HG03571 (cell line): ENCODE measurements at regions not wholly inside any gene's neighbourhood (a gene's known extent, or its start where the extent isn't known, plus 50 kb on each side); places are given as distances from the start of the nearest gene placed in this dataset.

Experiments
- ATAC-seq: cut with Tn5 transposase; IDR thresholded peaks from one replicate; pipeline ENCODE4 v1.9.1; 2021; ENCODE audit not compliant: unreplicated experiment

DNA sequence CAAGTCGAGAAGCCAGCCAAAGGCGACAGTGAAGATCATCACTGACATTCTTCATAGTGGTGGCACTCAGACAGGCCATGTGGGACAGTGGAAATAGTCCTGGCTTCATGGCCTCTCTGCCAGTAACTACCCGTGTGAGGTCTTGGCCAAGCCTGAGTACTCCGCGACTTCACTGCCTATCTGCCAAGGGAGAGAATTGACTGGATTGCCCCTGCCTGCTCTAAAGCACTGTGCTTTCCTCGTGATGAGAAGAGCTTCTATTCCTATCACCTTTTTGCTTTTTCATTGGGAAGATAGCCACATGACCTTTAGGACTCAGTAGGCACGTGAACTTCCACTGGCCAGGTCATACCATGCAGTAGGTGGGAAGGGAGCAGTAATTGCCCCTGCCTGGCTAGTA, 239.3 kb downstream of the HAUS1 start:
- no peak for ATAC-seq

DNA sequence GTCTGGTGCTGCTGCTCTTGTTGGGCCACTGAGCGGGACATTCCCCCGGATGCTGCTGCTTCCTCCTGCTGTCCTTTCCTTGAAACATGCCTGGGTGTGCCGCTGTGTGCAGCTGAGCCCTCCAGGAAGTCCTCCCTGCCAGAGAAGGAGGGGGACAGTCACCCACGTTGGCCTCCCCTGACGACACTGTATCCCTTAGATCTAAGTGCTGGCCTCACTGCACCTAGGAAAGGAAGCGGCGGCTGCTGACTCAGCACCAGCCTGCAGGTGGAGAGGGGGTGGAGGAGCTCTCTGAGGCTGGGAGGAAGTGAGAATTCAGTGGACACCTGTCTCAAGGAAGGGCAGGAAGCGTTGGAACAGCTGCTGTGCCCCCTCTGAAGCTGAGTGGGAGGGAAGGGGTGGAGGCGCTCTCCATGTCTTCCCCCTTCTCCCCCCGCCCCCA, 239.8 kb downstream of the HAUS1 start:
- peak; percentile 70 for ATAC-seq

DNA sequence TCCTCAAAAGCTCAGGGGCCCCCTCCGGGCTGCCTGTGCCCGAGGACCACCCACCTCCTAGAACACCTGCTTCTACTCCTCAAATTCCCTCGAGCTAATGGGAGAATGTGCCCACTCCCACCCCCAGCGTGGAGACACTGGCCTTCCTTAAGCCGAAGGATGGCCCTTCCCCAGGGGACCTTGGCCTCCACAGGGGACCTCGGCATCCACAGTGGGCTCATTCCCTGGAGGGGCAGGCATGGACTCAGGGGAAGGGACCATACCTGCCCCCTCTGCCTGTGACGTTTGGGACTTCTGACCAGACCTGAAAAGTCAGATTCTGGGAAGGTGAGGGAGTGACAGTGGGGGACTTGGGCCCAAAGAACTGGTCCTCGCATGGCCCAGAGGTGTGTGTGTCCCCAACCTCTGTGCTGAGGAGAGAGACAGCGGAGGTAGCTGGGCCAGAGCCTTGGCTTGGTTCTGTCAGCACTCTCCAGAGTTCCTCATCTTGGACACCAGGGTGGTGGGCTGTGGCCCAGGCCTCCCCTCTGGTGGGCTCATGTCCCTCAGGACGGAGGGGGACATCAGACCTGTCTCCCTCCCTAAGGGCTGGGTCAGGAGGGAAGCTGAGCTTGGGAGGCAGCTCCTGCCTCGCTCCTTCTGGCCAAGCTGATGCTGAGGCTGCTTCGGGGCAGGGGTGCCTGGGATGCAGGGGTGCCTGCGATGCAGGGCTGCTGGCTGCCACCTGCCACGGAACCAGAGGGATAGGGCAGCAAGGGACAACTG, 240.4 kb downstream of the HAUS1 start:
- ATAC-seq, result no peak

DNA sequence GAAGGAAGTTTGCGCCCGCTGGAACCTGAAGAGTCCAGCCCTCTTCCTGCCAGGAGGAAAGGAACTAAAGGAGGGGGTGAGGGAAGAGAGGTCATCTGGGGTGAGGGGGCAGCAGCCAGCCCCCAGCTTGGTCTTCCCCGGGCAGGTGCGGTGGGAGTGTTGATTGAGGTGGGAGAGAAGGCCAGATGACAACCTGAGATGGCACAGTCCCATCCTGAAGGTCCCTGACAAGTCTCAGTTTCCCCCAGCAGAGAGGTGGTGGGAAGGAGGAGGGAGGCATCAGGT, 240.9 kb downstream of the HAUS1 start:
- no peak for ATAC-seq

DNA sequence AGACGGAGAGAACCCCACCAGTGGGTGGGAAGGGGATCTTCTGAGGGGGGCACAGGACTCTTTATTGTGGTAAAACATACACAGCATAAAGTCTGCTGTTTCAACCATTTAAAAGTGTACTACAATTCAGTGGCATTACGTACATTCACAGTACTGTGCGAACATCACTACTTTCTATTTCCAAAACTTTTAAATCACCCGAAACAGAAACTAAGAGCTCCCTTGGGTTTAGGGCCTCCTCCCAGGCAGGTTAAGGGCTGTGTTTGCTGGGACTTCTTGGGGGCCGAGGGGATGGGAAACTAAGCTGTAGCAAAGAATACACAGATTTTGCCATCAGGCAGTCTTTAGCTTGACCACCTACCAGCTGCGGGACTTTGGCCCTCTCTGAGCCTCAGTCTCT, 242.0 kb downstream of the HAUS1 start:
- no peak for ATAC-seq

DNA sequence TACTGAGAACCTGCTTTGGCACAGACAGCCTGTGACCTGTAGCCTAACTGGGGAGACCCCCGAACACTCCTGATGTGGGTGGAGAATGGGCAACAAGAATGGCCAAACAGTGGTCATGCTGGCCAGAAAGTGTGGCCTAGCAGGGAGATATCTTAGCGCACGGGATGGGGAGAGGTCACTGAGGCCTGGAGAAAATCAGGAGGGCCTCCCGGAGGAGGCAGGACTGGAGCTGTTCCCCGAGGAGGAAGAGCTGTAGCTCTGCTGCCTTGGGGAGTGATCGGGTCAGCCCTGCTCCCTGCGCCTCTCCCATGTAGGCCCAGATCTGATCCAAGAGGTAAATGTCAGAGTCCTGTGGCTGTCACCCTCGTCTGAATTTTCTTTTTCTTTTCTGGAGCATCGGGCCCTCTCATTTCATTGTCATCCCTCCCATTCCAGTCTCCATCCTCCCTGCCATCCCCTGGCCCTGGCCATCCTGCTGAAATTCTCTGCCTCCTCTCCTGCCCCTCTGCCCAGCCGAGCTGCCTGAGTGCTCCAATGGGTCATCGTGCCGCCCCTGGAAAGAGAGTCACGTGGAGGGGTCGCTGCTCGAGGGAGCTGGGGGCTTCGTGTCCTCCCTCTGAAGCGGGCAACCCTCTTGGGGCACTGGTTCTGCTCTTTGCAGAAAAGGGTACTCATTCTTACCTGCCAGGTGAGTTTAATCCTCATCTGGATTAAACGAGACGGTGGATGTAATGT, 242.9 kb downstream of the HAUS1 start:
- ATAC-seq, result no peak

DNA sequence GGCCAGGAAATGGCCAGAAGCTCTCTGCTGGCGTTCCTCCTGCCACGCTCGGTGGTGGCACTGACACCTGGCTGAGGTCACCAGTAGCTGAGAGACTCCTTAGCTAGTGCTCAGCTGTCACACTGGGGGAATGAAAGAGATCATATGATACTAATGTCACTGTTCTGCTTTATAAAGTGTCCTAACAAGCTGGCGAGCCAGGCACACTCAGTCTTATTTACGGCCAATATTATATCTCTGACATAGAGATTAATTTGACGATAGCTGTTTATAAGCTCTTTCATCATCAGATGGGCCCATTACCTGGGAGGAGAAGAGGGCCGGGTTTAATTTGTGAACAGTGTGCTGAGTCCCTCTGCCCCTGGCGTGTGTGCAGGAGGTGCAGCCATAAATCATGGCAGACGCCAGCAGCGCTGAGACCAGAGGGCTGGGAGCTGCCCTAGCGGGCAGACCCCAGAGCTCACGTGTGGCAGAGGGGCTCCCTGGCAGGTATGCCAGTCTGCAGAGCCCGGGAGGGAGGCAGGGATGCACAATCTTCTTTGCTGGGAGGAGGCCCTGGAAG, 246.5 kb downstream of the HAUS1 start:
- ATAC-seq, result no peak

DNA sequence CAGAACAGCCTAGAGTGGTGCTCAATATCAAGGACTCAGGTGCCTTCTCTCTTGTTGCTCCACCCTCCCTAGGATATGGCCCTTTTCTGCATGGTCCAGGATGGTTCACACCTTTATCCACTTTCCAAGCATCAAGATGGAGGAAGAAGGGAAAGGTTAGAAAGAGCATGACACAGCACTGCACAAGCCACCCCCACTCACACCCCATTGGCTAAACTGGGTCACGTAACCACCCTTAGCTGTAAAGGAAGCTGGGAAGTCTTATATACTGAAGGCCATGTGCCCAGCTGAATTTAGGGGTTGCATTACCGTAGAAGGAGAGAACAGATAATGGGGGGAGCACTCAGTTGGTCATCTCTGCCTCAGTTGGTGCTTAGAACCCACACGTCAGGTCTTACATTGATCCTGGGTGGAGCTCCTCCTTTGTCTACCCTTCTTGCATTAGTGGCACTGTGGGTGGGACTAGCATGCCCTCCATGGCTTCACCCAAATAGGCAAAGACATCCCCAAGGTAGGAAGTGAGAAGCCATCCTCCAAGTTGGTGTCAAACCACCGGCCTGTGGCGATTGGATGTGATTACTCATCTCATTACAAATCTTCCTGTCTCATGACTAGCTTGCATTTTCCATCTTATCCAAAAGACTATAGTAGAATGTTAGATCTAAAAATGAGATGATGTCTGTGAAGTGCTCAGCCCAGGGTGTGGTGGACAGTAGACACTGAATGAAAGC, 248.5 kb downstream of the HAUS1 start:
- ATAC-seq, result no peak

DNA sequence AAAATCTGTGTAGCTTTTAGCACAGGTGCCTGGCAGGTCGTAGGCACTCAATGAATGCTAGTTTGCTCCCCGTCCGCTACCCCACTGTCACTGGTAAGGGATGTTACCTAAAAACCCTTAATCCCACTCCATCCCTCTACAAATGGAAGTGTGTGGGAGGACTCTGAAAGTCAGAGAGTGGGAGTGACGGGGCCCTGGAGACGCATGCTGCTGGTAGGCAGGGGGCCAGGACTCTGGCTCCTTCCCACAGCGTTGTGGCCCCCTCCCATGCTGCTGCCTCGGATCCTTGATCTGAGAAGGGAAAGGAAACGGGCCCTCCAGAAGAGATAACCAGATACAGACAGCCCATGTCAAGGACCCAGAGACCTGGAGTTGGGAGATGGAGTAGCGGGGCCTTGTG, 249.3 kb downstream of the HAUS1 start:
- ATAC-seq, result no peak

DNA sequence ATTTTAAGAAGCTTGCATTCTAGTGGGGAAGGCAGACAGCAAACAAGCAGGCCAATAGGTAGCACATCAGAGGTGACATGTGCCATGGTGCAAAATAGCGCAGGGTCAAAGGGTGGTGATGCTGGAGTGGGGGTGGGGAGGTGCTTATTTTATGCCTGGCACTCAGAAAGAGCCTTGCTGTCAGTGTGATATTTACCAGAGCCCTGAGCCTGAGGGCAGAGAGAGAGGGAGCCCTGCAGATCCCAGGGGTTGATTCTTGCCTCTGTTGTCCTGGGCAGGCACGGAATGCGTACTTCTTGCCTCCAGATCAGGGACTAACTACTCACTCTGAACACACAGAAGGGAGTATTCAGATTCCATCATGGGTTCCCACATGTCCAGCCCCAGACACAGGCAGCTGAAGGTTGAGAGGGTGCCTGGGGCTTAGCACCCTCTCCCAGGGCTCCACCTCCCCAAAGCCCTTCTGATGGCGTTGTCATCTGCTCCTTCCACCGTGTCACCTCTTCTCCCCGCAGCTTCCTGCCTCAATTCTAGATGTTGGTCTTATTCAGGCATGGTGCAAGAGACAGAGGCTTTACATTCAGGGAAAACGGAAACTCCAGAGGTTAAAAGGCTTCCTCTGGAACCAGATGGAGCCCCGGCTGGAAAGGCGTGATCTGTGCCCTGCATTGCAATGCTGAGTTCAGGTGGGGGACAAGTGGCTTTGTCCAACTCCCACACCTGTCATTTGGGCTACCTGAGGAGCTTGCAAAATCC, 252.3 kb downstream of the HAUS1 start:
- ATAC-seq, result no peak

DNA sequence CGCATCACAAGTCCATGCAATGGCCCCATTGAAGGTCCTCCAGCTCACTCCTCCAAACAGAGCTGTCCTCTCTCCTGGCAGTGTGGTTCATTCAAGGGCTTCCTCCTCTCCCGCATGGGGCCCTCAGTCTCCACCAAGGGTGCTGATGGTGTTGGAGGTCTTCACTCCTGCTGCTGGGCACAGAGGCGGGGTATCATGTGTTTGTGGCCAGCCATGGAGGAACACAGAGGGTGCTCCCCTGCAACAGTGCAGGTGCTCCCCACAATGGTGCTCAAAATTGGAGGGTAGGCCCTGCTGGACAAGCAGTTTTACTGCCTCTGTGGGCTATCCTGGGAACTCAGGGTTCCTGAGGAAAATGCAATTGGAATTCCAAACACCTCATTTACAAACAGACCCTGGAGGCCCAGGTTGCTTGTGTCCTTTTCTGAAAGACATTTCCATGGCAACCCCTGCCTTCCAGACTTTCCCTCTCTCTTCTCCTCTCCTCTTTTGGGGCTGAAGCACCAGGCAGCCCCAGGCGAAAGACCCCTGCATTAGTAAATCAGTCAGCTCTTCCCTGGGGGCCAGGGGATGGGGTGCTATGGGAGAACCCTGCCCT, 256.0 kb downstream of the HAUS1 start:
- no peak for ATAC-seq

DNA sequence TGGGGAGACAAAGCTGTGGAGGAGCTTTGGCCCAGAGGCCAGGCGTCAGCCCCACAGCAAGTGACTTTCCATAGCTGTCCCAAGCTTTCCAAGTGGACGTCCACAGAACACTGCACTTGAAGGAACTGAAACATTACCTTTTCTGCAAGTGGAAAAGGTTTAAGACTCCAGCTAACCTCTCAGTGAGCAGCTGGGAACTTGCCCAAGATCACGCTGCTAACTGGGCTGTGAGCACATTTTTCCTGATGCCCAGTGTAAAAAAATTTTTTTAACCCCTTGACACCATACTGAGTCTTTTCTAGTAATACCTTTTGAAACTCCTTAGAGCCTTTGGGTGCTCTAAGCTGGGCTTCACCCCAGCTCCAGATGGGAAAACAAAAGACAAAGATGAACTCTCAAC, 256.7 kb downstream of the HAUS1 start:
- no peak for ATAC-seq

DNA sequence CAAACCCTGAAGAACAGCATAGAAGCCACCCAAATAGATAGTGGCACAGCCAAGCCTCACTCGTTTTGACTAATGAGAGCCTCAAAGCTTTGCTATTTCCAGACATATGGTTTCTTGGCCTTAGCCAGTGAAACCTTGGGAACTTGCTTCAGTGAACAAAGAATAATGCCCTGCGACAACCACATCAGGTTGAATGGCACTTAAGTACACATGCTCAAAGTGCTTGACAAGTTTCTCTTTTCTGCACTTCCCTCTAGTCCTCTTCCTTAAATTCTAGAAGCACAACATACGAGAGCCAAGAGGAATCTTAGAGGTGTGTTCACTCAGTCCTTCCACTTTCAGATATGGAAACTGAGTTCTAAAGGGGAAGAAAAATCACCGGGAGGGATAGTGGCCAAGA, 258.3 kb downstream of the HAUS1 start:
- no peak for ATAC-seq

DNA sequence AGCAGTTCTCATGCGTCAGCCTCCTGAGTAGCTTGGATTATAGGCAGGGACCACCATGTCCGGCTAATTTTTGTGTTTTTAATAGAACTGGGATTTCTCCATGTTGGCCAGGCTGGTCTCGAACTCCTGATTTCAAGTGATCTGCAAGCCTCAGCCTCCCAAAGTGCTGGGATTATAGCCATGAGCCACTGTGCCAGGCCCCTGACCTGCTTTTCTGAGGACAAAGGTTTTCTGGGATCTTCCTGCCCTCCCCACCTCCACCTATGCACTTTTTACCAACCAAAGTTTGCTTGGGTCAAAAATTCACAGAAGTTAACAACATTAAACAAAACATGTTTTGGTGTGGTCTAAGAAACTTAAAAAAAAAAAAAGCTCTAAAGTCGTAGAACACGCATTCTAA, 259.9 kb downstream of the HAUS1 start:
- no peak for ATAC-seq

DNA sequence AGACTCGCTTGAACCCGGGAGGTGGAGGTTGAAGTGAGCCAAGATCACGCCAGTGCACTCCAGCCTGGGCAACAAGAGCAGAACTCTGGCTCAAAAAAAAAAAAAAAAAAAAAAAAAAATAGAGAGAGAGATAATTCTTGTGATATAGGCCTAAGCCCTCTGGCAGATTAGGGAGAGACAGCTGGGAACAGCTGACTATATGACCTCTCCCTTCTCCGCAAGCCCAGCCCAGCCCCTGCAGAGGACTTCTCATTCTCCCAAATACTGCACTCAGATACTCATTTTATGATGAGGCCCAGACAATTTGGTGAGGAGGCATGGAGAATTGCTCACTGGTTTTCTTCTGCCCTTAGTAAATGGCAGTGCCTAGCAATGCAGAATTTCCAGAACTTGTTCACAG, 262.0 kb downstream of the HAUS1 start:
- no peak for ATAC-seq

DNA sequence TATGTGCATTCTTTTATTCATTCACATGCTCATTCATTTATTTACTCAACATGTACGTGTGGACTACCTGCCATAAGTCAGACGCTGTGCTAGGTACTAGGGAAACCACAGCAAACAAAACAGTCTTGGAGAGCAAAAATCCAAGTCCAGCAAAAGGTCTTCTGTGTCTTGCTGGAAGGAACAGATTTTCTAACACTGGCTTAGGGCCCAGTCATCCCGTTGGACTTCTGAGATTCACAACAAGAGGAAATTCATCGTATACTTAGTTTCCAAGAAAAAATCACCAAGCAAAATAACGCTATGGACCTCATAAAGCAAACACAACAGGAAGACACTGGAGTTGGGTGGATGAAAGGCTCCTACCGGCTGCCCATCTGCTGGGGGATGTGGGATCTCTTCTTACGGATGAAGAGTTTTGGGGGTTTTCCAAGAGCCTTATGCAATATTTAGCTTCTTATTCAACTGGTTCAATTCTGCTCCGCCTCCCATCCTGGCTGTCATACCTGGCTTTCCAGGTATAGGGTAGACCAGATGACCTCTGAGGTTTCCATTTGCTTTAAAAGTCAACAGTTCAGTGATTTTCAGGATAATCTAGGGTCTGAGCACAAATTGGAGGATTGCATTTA, 262.7 kb downstream of the HAUS1 start:
- ATAC-seq, result no peak

DNA sequence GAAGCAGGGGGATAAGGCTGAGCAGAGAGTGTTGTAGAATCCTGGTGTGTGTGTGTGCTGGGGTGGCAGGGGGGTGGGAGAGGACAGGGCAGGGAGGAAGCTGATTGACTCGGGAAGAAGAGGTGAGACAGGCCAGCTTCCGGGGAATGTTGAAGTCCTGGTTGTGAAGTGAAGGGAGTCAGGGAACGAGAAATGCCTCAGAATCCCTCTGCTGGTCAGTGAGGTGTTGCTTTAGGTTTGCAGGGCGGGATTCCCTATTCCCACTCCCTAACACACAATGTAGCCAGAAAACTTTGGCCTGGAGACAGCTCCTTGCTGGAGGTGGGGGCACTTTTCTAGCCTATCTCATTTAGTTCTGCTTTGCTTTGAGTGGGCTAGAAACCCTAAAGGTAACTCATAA, 265.1 kb downstream of the HAUS1 start:
- no peak for ATAC-seq

DNA sequence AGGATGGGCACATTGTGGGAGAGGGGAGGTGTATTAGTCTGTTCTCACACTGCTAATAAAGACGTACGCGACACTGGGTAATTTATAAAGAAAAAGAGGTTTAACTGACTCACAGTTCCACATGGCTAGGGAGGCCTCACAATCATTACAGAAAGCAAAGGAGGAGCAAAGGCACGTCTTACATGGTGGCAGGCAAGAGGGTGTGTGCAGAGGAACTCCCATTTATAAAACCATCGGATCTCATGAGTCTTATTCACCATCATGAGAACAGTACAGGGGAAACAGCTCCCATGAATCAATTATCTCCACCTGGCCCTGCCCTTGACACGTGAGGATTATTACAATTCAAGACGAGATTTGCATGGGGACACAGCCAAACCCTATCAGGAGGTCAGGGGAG, 266.7 kb downstream of the HAUS1 start:
- ATAC-seq, result no peak

DNA sequence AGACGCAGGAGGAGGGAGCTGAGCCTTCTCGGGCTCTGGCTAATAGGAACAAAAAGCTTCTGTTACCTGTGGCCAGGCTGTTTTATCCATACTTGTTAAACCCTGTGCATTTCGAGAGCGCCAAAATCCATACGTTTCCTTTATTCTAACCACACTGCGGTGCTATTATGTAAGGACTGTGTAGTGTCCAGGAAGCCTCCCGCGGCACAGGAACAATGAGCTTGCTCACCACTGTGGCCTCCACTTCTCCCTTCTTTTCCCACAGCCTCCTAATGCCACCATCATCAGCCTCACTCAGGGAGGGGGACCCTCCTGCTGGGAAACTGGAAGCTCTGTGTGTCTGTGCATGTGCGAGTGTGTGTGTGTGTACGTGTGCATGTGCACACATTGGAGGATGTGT, 268.5 kb downstream of the HAUS1 start:
- ATAC-seq, result no peak

DNA sequence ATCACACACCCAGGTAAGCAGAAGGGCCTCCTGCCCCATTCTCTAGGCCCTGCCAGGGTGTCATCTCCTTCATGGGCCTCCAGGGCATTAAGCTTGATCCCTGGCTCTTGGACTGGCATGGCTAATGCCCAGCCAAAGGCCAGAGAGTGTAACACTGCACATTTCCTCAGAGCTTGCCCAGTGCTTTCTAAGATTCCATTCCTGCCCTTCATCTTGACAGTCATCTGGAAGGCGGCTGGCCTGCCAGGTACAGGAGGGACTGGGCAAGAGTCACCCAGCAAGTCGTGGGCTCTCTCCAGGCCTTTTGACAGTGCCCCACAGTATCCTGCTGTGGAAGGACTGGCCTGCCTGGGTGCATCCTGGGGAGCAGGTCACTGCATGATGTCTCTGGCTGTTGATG, 268.9 kb downstream of the HAUS1 start:
- no peak for ATAC-seq
